Cardiac muscle cell (in vitro differentiated cells and primary cell): ENCODE measurements at regions not wholly inside any gene's neighbourhood (a gene's known extent, or its start where the extent isn't known, plus 50 kb on each side); places are given as distances from the start of the nearest gene placed in this dataset.

Experiments
- DNase-seq, 2 donors: peaks; one replicate each; pipeline versions ENCODE4 v3.0.0 to v3.0.0-alpha.2; 2010 to 2017; ENCODE audit warnings: low read depth in 1 of 2, low spot score in 1 of 2
- H3K27ac ChIP-seq: fragments of 200-600 bp; sonication (generic); 2 replicates; pipeline ENCODE4 v1.5.1; 2016
- H3K27me3 ChIP-seq: fragments of 200-600 bp; sonication (generic); 2 replicates; pipeline ENCODE4 v1.6.0; 2016; ENCODE audit warnings: control low read depth
- H3K36me3 ChIP-seq: fragments of 200-600 bp; sonication (generic); 2 replicates; pipeline ENCODE4 v1.5.1; 2016; ENCODE audit warnings: control low read depth
- H3K4me1 ChIP-seq: fragments of 200-600 bp; sonication (generic); 2 replicates; pipeline ENCODE4 v1.8.1; 2017; ENCODE audit warnings: low read depth, mild to moderate bottlenecking, mixed run types
- H3K4me3 ChIP-seq: fragments of 200-600 bp; sonication (generic); 2 replicates; pipeline ENCODE4 v1.5.1; 2016; ENCODE audit warnings: mild to moderate bottlenecking
- H3K9me3 ChIP-seq: fragments of 200-600 bp; sonication (generic); 2 replicates; pipeline ENCODE4 v1.5.1; 2017; ENCODE audit warnings: low read depth, mild to moderate bottlenecking, control low read depth
- CTCF ChIP-seq: IDR thresholded peaks from 2 replicates; pipeline ENCODE4 v1.5.1; 2012; ENCODE audit warnings: low read depth, mild to moderate bottlenecking, low read length

GRCh38 chr4:181950372-181951127 is 292.7 kb upstream of the TENM3 start:
- Histone ChIP-seq H3K4me3 (no peak overlapping the region), H3K27me3 (peaks cover 11% of the 10 kb centered on the region), H3K4me1 (no peaks in the 10 kb centered on the region), H3K27ac (no peak overlapping the region), H3K36me3 (no peaks in the 10 kb centered on the region), H3K9me3 (no peaks in the 10 kb centered on the region)
- DNase-seq, result no peak
- no peak for TF ChIP-seq CTCF

GRCh38 chr4:181951265-181951664 is 291.9 kb upstream of the TENM3 start:
- no peak for TF ChIP-seq CTCF
- H3K36me3 ChIP-seq, result no peaks in the 10 kb centered on the region
- no peak overlapping the region for H3K27ac ChIP-seq
- H3K4me3 ChIP-seq, result no peak overlapping the region
- DNase-seq, result no peak
- H3K9me3 ChIP-seq, result no peaks in the 10 kb centered on the region
- H3K4me1 ChIP-seq, result no peaks in the 10 kb centered on the region
- H3K27me3 ChIP-seq, result peaks cover 18% of the 10 kb centered on the region

- no peak for TF ChIP-seq CTCF
- H3K9me3 ChIP-seq, result no peaks in the 10 kb centered on the region
- H3K36me3 ChIP-seq, result no peaks in the 10 kb centered on the region
- peak in 1 of 2 donors; percentile 92 for DNase-seq
- H3K27me3 ChIP-seq, result peaks cover 25% of the 10 kb centered on the region
- no peak overlapping the region for H3K4me3 ChIP-seq
- no peak overlapping the region for H3K27ac ChIP-seq
- no peaks in the 10 kb centered on the region for H3K4me1 ChIP-seq
Observed at GRCh38 chr4:181952478-181952877, 290.7 kb upstream of the TENM3 start.

- Histone ChIP-seq H3K36me3 (no peaks in the 10 kb centered on the region), H3K4me3 (no peak overlapping the region), H3K4me1 (no peaks in the 10 kb centered on the region), H3K9me3 (no peaks in the 10 kb centered on the region), H3K27ac (no peak overlapping the region), H3K27me3 (peaks cover 36% of the 10 kb centered on the region)
- no peak for DNase-seq
- no peak for TF ChIP-seq CTCF
Observed at GRCh38 chr4:181956512-181956911, 286.7 kb upstream of the TENM3 start.

GRCh38 chr4:181957088-181957487 is 286.1 kb upstream of the TENM3 start:
- Histone ChIP-seq H3K27ac (no peak overlapping the region), H3K36me3 (no peaks in the 10 kb centered on the region), H3K9me3 (no peaks in the 10 kb centered on the region), H3K4me1 (no peaks in the 10 kb centered on the region), H3K4me3 (no peak overlapping the region), H3K27me3 (peaks cover 41% of the 10 kb centered on the region)
- no peak for TF ChIP-seq CTCF
- DNase-seq, result peak in 1 of 2 donors; percentile 62
